PC-3 (cell line): ENCODE measurements at regions not wholly inside any gene's neighbourhood (a gene's known extent, or its start where the extent isn't known, plus 50 kb on each side); places are given as distances from the start of the nearest gene placed in this dataset.

ENCODE experiments used
- ATAC-seq: fragments of 200-7000 bp; cut with Tn5 transposase; 2 replicates; pipeline ENCODE4 v1.9.1; 2020; ENCODE audit warnings: mild to moderate bottlenecking, moderate library complexity
- BruUV-seq: library from RNA; stranded (reverse); fragments of 400-500 nt; replicated peaks from 2 replicates; lab custom pipeline; 2021; lab: Mats Ljungman, UMichigan
- CTCF ChIA-PET: fragments of 300-600 bp; sonication (Branson Sonifier 250); formaldehyde crosslinking; loops from one replicate; lab custom pipeline; 2022; ENCODE audit warnings: antibody characterized with exemption; lab: Charles Lee
- POLR2A ChIA-PET: fragments of 300-600 bp; sonication (Branson Sonifier 250); formaldehyde crosslinking; loops from one replicate; lab custom pipeline; 2022; ENCODE audit warnings: antibody characterized with exemption; ENCODE audit not compliant: unreplicated experiment; lab: Charles Lee
- DNase-seq: peaks from one replicate; pipeline ENCODE4 v3.0.0-alpha.2; 2015
- H2AFZ ChIP-seq: fragments of 300-600 bp; sonication (generic); 2 replicates; pipeline ENCODE4 v1.6.0; 2016; ENCODE audit warnings: antibody characterized with exemption, low read length
- H3F3A ChIP-seq: fragments of 300-600 bp; sonication (generic); one replicate; pipeline ENCODE4 v1.6.0; 2017; ENCODE audit warnings: antibody characterized with exemption, low read length, control low read depth, mild to moderate bottlenecking; ENCODE audit not compliant: unreplicated experiment
- H3K27ac ChIP-seq: fragments of 300-600 bp; sonication (generic); 2 replicates; pipeline ENCODE4 v1.5.1; 2016; ENCODE audit warnings: mild to moderate bottlenecking, low read length
- H3K27me3 ChIP-seq: fragments of 300-600 bp; sonication (generic); 2 replicates; pipeline ENCODE4 v1.6.1; 2016; ENCODE audit warnings: low read length, mixed read lengths
- H3K36me3 ChIP-seq: fragments of 300-600 bp; sonication (generic); 2 replicates; pipeline ENCODE4 v1.6.1; 2016; ENCODE audit warnings: low read depth, mixed run types, low read length, mixed read lengths
- H3K4me1 ChIP-seq: fragments of 300-600 bp; sonication (generic); 2 replicates; pipeline ENCODE4 v1.5.1; 2016; ENCODE audit warnings: low read length; ENCODE audit not compliant: insufficient read depth
- H3K4me2 ChIP-seq: fragments of 300-600 bp; sonication (generic); 2 replicates; pipeline ENCODE4 v1.6.0; 2016; ENCODE audit warnings: low read length
- H3K4me3 ChIP-seq: fragments of 300-600 bp; sonication (generic); 2 replicates; pipeline ENCODE4 v1.5.1; 2016; ENCODE audit warnings: mild to moderate bottlenecking, low read length, mixed read lengths
- H3K79me2 ChIP-seq: fragments of 300-600 bp; sonication (generic); 2 replicates; pipeline ENCODE4 v1.6.1; 2017; ENCODE audit warnings: low read length, mixed read lengths
- H3K9ac ChIP-seq: fragments of 300-600 bp; sonication (generic); 2 replicates; pipeline ENCODE4 v1.6.0; 2016; ENCODE audit warnings: mild to moderate bottlenecking, low read length
- H3K9me2 ChIP-seq: fragments of 300-600 bp; sonication (generic); replicated peaks from 2 replicates; pipeline ENCODE4 v1.6.1; 2016; ENCODE audit warnings: mixed run types, low read length, mixed read lengths
- H3K9me3 ChIP-seq: fragments of 300-600 bp; sonication (generic); 2 replicates; pipeline ENCODE4 v1.6.1; 2016; ENCODE audit warnings: low read length, mixed read lengths
- H4K20me1 ChIP-seq: fragments of 300-600 bp; sonication (generic); 2 replicates; pipeline ENCODE4 v1.6.1; 2016; ENCODE audit warnings: low read length, mixed read lengths
- EZH2 ChIP-seq: fragments of 300-600 bp; sonication (generic); IDR thresholded peaks from one replicate; pipeline ENCODE4 v1.6.1; 2017; ENCODE audit warnings: antibody characterized with exemption, mild to moderate bottlenecking, low read length; ENCODE audit not compliant: unreplicated experiment
- EZH2phosphoT487 ChIP-seq: fragments of 300-600 bp; sonication (generic); IDR thresholded peaks from 2 replicates; pipeline ENCODE4 v1.6.1; 2018; ENCODE audit warnings: mild to moderate bottlenecking, antibody characterized with exemption, low read length, borderline replicate concordance
- intact Hi-C: fragments of 100-400 bp; cut with micrococcal nuclease; formaldehyde crosslinking; loops from 2 replicates; pipeline ENCODE4 v1.9.0; 2023
- TF ChIP-seq, protein P1 (sequence below): fragments of 300-600 bp; sonication (generic); conservative IDR thresholded peaks from 2 replicates; pipeline ENCODE4 v1.5.1; 2017; ENCODE audit warnings: antibody characterized with exemption, low read depth, mild to moderate bottlenecking, low read length

DNA sequence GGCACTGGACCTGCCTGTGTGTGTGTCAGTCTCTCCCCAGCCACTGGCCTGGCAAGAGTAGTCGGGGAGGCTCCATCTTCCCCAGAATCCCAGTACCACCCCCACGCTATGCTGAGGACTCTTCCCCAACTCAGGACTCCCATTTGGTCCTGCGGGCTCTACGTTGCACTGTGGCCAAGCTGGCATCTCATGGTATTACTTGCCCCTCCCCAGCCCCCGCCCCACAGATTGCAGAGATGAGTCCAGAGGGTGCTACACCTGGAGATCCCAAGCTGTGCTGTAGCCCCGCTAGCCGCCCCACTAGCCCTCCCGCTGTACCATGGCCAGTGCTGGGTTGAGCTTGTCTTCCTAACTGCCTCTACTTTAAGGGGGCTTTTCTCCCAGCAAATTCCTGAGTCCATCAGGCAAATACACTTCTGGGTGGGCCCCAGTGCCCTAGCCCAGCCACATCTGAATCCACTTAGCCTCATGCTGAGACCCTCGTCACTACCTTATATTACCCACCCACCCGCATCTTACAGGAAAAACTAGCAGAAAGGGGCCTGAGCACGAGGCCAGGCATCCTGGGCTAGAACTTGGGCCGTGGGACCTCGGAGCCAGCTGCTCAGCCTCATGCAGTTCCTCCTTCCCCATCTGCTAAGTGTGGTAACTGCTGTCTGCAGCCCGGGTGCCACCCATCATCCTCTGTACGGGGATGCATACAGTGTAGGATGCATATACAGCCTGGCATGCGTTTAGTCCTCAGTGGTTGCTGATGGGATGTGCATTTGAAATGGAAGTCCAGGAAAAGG lies 65.8 kb upstream of the CACUL1 start:
- H3K9ac ChIP-seq, result no peak overlapping the region
- no peaks in the 10 kb centered on the region for H3K4me1 ChIP-seq
- no peaks in the 10 kb centered on the region for H3K79me2 ChIP-seq
- no peaks in the 10 kb centered on the region for H4K20me1 ChIP-seq
- H3K4me2 ChIP-seq, result no peak overlapping the region
- DNase-seq (no peak), ATAC-seq (no peak)
- H3K4me3 ChIP-seq, result no peak overlapping the region
- H3K36me3 ChIP-seq, result no peaks in the 10 kb centered on the region
- H3F3A ChIP-seq, result no peaks in the 10 kb centered on the region
- no peak overlapping the region for H3K27ac ChIP-seq
- H3K27me3 ChIP-seq, result no peaks in the 10 kb centered on the region
- TF ChIP-seq EZH2phosphoT487, result no peak
- TF ChIP-seq, protein P1, sequence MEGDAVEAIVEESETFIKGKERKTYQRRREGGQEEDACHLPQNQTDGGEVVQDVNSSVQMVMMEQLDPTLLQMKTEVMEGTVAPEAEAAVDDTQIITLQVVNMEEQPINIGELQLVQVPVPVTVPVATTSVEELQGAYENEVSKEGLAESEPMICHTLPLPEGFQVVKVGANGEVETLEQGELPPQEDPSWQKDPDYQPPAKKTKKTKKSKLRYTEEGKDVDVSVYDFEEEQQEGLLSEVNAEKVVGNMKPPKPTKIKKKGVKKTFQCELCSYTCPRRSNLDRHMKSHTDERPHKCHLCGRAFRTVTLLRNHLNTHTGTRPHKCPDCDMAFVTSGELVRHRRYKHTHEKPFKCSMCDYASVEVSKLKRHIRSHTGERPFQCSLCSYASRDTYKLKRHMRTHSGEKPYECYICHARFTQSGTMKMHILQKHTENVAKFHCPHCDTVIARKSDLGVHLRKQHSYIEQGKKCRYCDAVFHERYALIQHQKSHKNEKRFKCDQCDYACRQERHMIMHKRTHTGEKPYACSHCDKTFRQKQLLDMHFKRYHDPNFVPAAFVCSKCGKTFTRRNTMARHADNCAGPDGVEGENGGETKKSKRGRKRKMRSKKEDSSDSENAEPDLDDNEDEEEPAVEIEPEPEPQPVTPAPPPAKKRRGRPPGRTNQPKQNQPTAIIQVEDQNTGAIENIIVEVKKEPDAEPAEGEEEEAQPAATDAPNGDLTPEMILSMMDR, result no peak
- no peak for TF ChIP-seq EZH2
- CTCF ChIA-PET, result no interaction called here
- BruUV-seq, result no TSS peak
- no peaks in the 10 kb centered on the region for H3K9me2 ChIP-seq
- H2AFZ ChIP-seq, result no peak overlapping the region
- intact Hi-C loops, result no loop called here
- POLR2A ChIA-PET, result no interaction called here
- H3K9me3 ChIP-seq, result no peaks in the 10 kb centered on the region

DNA sequence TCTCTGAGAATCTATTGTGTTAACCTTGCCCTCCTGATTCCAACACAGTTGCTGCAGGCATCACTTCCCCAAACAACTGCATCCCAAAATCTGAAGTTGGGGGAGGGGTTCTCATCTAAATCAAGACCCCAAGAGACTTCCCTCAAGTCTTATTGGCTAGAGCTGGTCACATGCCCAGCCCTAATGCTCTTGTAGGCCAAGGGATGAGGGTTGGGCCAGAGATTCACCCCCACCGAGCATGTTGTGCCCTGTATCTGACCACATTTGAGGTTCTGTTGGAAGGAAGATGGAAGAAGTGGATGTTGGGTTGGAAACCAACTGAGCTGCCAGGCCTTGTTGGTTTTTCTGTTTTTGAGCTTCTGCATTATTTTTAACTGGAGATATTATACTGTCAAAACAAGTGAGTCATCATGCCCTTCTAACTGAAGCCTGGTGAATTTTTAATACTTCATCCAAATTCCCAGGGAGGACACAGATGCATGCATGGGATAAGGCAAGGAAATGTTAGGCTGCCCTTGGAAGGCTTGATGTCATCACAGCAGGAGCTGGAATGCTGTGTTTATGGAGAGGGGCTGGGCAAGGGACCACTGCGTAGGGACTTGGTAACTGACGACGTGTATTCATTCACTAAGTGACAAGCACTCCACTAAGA lies 68.6 kb upstream of the CACUL1 start:
- no peaks in the 10 kb centered on the region for H3K9me3 ChIP-seq
- H3K4me1 ChIP-seq, result no peaks in the 10 kb centered on the region
- no peaks in the 10 kb centered on the region for H3K9me2 ChIP-seq
- POLR2A ChIA-PET, result no interaction called here
- no peak overlapping the region for H3K9ac ChIP-seq
- CTCF ChIA-PET, result no interaction called here
- no peaks in the 10 kb centered on the region for H3K27me3 ChIP-seq
- TF ChIP-seq, protein P1, result no peak
- TF ChIP-seq EZH2 (no peak), EZH2phosphoT487 (no peak)
- no TSS peak for BruUV-seq
- no peaks in the 10 kb centered on the region for H3K36me3 ChIP-seq
- H3K27ac ChIP-seq, result no peak overlapping the region
- no peak overlapping the region for H3K4me3 ChIP-seq
- H3K79me2 ChIP-seq, result no peaks in the 10 kb centered on the region
- no peak for ATAC-seq
- no peaks in the 10 kb centered on the region for H4K20me1 ChIP-seq
- no peak overlapping the region for H2AFZ ChIP-seq
- no peaks in the 10 kb centered on the region for H3F3A ChIP-seq
- intact Hi-C loops, result no loop called here
- no peak overlapping the region for H3K4me2 ChIP-seq
- no peak for DNase-seq

DNA sequence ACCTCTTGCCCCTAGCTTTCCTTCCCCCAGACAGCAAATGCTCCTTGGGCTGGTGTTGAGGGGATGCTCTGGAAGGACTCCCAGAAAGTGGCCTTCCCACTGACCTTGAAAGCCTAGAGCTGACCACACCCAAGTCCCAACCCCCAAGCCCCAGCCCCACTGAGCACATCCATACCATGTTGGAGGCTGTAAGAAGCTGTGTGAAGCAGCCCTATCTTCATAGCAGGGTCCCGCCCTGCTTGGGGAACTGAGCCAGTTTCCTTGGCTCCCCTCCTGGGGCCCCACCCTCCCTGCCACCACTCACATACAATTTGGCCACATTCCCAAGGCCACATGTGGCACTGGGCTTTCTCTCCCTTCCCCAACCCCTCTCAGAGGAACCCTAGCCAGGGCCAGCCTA lies 72.3 kb upstream of the CACUL1 start:
- intact Hi-C loops, result no loop called here
- Histone ChIP-seq H3K4me3 (no peak overlapping the region), H4K20me1 (no peaks in the 10 kb centered on the region), H3K79me2 (no peaks in the 10 kb centered on the region), H2AFZ (no peak overlapping the region), H3K4me1 (no peaks in the 10 kb centered on the region), H3K27ac (no peak overlapping the region), H3K9ac (no peak overlapping the region), H3K27me3 (no peaks in the 10 kb centered on the region), H3K36me3 (no peaks in the 10 kb centered on the region), H3K9me3 (no peaks in the 10 kb centered on the region), H3F3A (no peaks in the 10 kb centered on the region), H3K9me2 (no peaks in the 10 kb centered on the region), H3K4me2 (no peak overlapping the region)
- POLR2A ChIA-PET, result no interaction called here
- CTCF ChIA-PET, result no interaction called here
- TF ChIP-seq EZH2phosphoT487 (no peak), EZH2 (no peak)
- TF ChIP-seq, protein P1, result no peak
- no TSS peak for BruUV-seq
- no peak for ATAC-seq
- DNase-seq, result no peak
